Panc1 (cell line): ENCODE measurements at regions not wholly inside any gene's neighbourhood (a gene's known extent, or its start where the extent isn't known, plus 50 kb on each side); places are given as distances from the start of the nearest gene placed in this dataset.

ENCODE experiments used
- ATAC-seq: fragments of 200-7000 bp; cut with Tn5 transposase; 2 replicates; pipeline ENCODE4 v1.9.1; 2020; ENCODE audit warnings: mild to moderate bottlenecking, moderate library complexity
- BruUV-seq: library from RNA; stranded (reverse); fragments of 400-500 nt; replicated peaks from 2 replicates; lab custom pipeline; 2021; lab: Mats Ljungman, UMichigan
- CTCF ChIA-PET: fragments of 300-600 bp; sonication (Branson Sonifier 250); formaldehyde crosslinking; loops from one replicate; lab custom pipeline; 2022; ENCODE audit warnings: antibody characterized with exemption; lab: Charles Lee
- POLR2A ChIA-PET: fragments of 300-600 bp; sonication (Branson Sonifier 250); formaldehyde crosslinking; loops from one replicate; lab custom pipeline; 2022; ENCODE audit warnings: antibody characterized with exemption; lab: Charles Lee
- DNase-seq: peaks from one replicate; pipeline ENCODE4 v3.0.0-alpha.2; 2010; ENCODE audit warnings: low read depth, low spot score
- H3K27ac ChIP-seq: 2 replicates; pipeline ENCODE4 v1.5.1; 2011; ENCODE audit warnings: mild to moderate bottlenecking, low read length, inconsistent platforms
- H3K27me3 ChIP-seq: fragments of 200-500 bp; sonication (Bioruptor generic); 2 replicates; pipeline ENCODE4 v1.6.0; 2014; ENCODE audit warnings: low read length, inconsistent platforms; ENCODE audit not compliant: control insufficient read depth, insufficient read depth
- H3K36me3 ChIP-seq: fragments of 200-500 bp; sonication (Bioruptor generic); 2 replicates; pipeline ENCODE4 v1.5.1; 2014; ENCODE audit warnings: inconsistent platforms, mild to moderate bottlenecking, low read length, moderate library complexity; ENCODE audit not compliant: control insufficient read depth, insufficient read depth
- H3K4me1 ChIP-seq: 2 replicates; pipeline ENCODE4 v1.5.1; 2011; ENCODE audit warnings: inconsistent platforms, mild to moderate bottlenecking, low read length, moderate library complexity; ENCODE audit not compliant: control insufficient read depth, insufficient read depth
- H3K4me3 ChIP-seq, 2 experiments: 2 replicates each; pipeline ENCODE4 v1.5.1; 2011 to 2012; ENCODE audit warnings: low read depth in 2 of 2, low read length in 2 of 2, mild to moderate bottlenecking in 2 of 2, inconsistent platforms in 1 of 2, moderate library complexity in 1 of 2
- H3K9me3 ChIP-seq: fragments of 200-500 bp; sonication (Bioruptor generic); 2 replicates; pipeline ENCODE4 v1.5.1; 2014; ENCODE audit warnings: low read depth, mild to moderate bottlenecking, inconsistent platforms, low read length, moderate library complexity; ENCODE audit not compliant: control insufficient read depth, insufficient read depth
- CTCF ChIP-seq: fragments of 450-650 bp; IDR thresholded peaks from 2 replicates; pipeline ENCODE4 v1.5.1; 2017; ENCODE audit warnings: mild to moderate bottlenecking
- POLR2AphosphoS5 ChIP-seq: IDR thresholded peaks from 2 replicates; pipeline ENCODE4 v1.6.1; 2012; ENCODE audit warnings: mild to moderate bottlenecking, low read depth, low read length, moderate library complexity
- REST ChIP-seq, 2 experiments: IDR thresholded peaks; 2 replicates each; pipeline ENCODE4 v1.6.1; 2011 to 2012; ENCODE audit warnings: low read depth in 2 of 2, control low read depth in 1 of 2, low read length in 1 of 2, mild to moderate bottlenecking in 1 of 2, moderate library complexity in 1 of 2; ENCODE audit not compliant: insufficient read depth in 1 of 2
- SIN3A ChIP-seq: IDR thresholded peaks from 2 replicates; pipeline ENCODE4 v1.6.1; 2012; ENCODE audit warnings: low read depth, mild to moderate bottlenecking, low read length, moderate library complexity, borderline replicate concordance; ENCODE audit not compliant: insufficient read depth
- TCF7L2 ChIP-seq: IDR thresholded peaks from 2 replicates; pipeline ENCODE4 v1.6.1; 2011; ENCODE audit warnings: mild to moderate bottlenecking, low read depth, low read length, inconsistent platforms
- in situ Hi-C: cut with HindIII; loops from 2 replicates; pipeline ENCODE4 v1.10.0; 2016; ENCODE audit warnings: low sequenced_read_pairs, low pct_unique_long_range_greater_than_20kb
- intact Hi-C: fragments of 100-400 bp; cut with micrococcal nuclease; formaldehyde crosslinking; loops from one replicate; pipeline ENCODE4 v1.10.0; 2022; ENCODE audit not compliant: unreplicated experiment

- no peak for TF ChIP-seq POLR2AphosphoS5
- no peak for TF ChIP-seq TCF7L2
- no peak for TF ChIP-seq REST (IDR thresholded peaks at IDR 0.05; ENCODE audit: insufficient read depth in 1 of 2, low read depth in 2 of 2, low read length in 1 of 2)
- TF ChIP-seq CTCF = no peak
- TF ChIP-seq SIN3A = no peak
- Histone ChIP-seq H3K9me3 (no peaks in the 10 kb centered on the region), H3K36me3 (no peaks in the 10 kb centered on the region), H3K4me1 (no peaks in the 10 kb centered on the region), H3K27ac (no peak overlapping the region), H3K4me3 (no peak overlapping the region), H3K27me3 (no peaks in the 10 kb centered on the region)
- ChIA-PET POLR2A (no interaction called here), CTCF (no interaction called here)
- intact Hi-C loops = no loop called here
- no TSS peak for BruUV-seq
- no peak for ATAC-seq
- in situ Hi-C loops = no loop called here
- no peak for DNase-seq
These were observed 245.4 kb downstream of the METTL4 start for GRCh38 chr18:2325933-2326332.

GRCh38 chr18:2326999-2327398 is 244.3 kb downstream of the METTL4 start:
- H3K9me3 ChIP-seq = no peaks in the 10 kb centered on the region
- ATAC-seq = no peak
- intact Hi-C loops = no loop called here
- no peaks in the 10 kb centered on the region for H3K27me3 ChIP-seq
- TF ChIP-seq CTCF (no peak), REST (IDR thresholded peaks at IDR 0.05; ENCODE audit: insufficient read depth in 1 of 2, low read depth in 2 of 2, low read length in 1 of 2) (no peak), POLR2AphosphoS5 (no peak)
- in situ Hi-C loops = no loop called here
- H3K27ac ChIP-seq = no peak overlapping the region
- CTCF ChIA-PET = no interaction called here
- no TSS peak for BruUV-seq
- H3K4me3 ChIP-seq = no peak overlapping the region
- no peaks in the 10 kb centered on the region for H3K4me1 ChIP-seq
- POLR2A ChIA-PET = no interaction called here
- H3K36me3 ChIP-seq = no peaks in the 10 kb centered on the region
- DNase-seq = no peak
